ENCODE measurements at regions not wholly inside any gene's neighbourhood (a gene's known extent, or its start where the extent isn't known, plus 50 kb on each side); places are given as distances from the start of the nearest gene placed in this dataset.

- Histone ChIP-seq H3K36me3 (no peaks in the 10 kb centered on the region), H3K27me3 (no peaks in the 10 kb centered on the region), H3K9me3 (no peaks in the 10 kb centered on the region), H3K4me3 (no peak overlapping the region), H3K27ac (no peak overlapping the region), H3K4me1 (no peaks in the 10 kb centered on the region)
- DNase-seq (ENCODE audit: extremely low spot score in 2 of 2) = no peak
- intact Hi-C loops (cut with DNase I) = no loop called here
- no peak for TF ChIP-seq POLR2AphosphoS5 (IDR thresholded peaks at IDR 0.05; ENCODE audit: insufficient read depth in 1 of 2, low read depth in 1 of 2)
Observed at GRCh38 chr4:171281359-171281758, 531.8 kb upstream of the GALNTL6 start.

- Histone ChIP-seq H3K27me3 (no peaks in the 10 kb centered on the region), H3K4me1 (no peaks in the 10 kb centered on the region), H3K4me3 (no peak overlapping the region), H3K27ac (no peak overlapping the region), H3K36me3 (no peaks in the 10 kb centered on the region), H3K9me3 (no peaks in the 10 kb centered on the region)
- TF ChIP-seq POLR2A (IDR thresholded peaks at IDR 0.05) (no peak), POLR2AphosphoS5 (IDR thresholded peaks at IDR 0.05; ENCODE audit: insufficient read depth in 1 of 2, low read depth in 1 of 2) (no peak), CTCF (IDR thresholded peaks at IDR 0.05) (no peak)
- intact Hi-C loops (cut with DNase I) = no loop called here
- no peak for DNase-seq (ENCODE audit: extremely low spot score in 2 of 2)
Observed at GRCh38 chr4:171279131-171279530, 534.1 kb upstream of the GALNTL6 start.

- no peaks in the 10 kb centered on the region for H3K4me1 ChIP-seq
- H3K9me3 ChIP-seq = no peaks in the 10 kb centered on the region
- intact Hi-C loops (cut with DNase I) = no loop called here
- H3K4me3 ChIP-seq = no peak overlapping the region
- no peak overlapping the region for H3K27ac ChIP-seq
- H3K27me3 ChIP-seq = no peaks in the 10 kb centered on the region
- DNase-seq (ENCODE audit: extremely low spot score in 2 of 2) = no peak
- TF ChIP-seq POLR2A (IDR thresholded peaks at IDR 0.05) = no peak
- no peak for TF ChIP-seq POLR2AphosphoS5 (IDR thresholded peaks at IDR 0.05; ENCODE audit: insufficient read depth in 1 of 2, low read depth in 1 of 2)
- TF ChIP-seq CTCF (IDR thresholded peaks at IDR 0.05) = no peak
- H3K36me3 ChIP-seq = no peaks in the 10 kb centered on the region
Observed at GRCh38 chr4:171266671-171267070, 546.5 kb upstream of the GALNTL6 start.

GRCh38 chr4:171265190-171265818 is 547.9 kb upstream of the GALNTL6 start:
- H3K4me1 ChIP-seq = no peaks in the 10 kb centered on the region
- H3K27ac ChIP-seq = no peak overlapping the region
- no peak for TF ChIP-seq POLR2AphosphoS5 (IDR thresholded peaks at IDR 0.05; ENCODE audit: insufficient read depth in 1 of 2, low read depth in 1 of 2)
- no peak for TF ChIP-seq POLR2A (IDR thresholded peaks at IDR 0.05)
- no peak for TF ChIP-seq CTCF (IDR thresholded peaks at IDR 0.05)
- intact Hi-C loops (cut with DNase I) = no loop called here
- H3K27me3 ChIP-seq = no peaks in the 10 kb centered on the region
- no peak for DNase-seq (ENCODE audit: extremely low spot score in 2 of 2)
- H3K9me3 ChIP-seq = no peaks in the 10 kb centered on the region
- H3K36me3 ChIP-seq = no peaks in the 10 kb centered on the region
- no peak overlapping the region for H3K4me3 ChIP-seq

- intact Hi-C loops (cut with DNase I) = no loop called here
- no peaks in the 10 kb centered on the region for H3K27me3 ChIP-seq
- H3K4me1 ChIP-seq = no peaks in the 10 kb centered on the region
- H3K27ac ChIP-seq = no peak overlapping the region
- TF ChIP-seq CTCF (IDR thresholded peaks at IDR 0.05) (no peak), POLR2A (IDR thresholded peaks at IDR 0.05) (no peak), POLR2AphosphoS5 (IDR thresholded peaks at IDR 0.05; ENCODE audit: insufficient read depth in 1 of 2, low read depth in 1 of 2) (no peak)
- H3K9me3 ChIP-seq = no peaks in the 10 kb centered on the region
- H3K4me3 ChIP-seq = no peak overlapping the region
- DNase-seq (ENCODE audit: extremely low spot score in 2 of 2) = no peak
- H3K36me3 ChIP-seq = no peaks in the 10 kb centered on the region
Observed at GRCh38 chr4:171256223-171256622, 557.0 kb upstream of the GALNTL6 start.
